ENCODE measurements at regions not wholly inside any gene's neighbourhood (a gene's known extent, or its start where the extent isn't known, plus 50 kb on each side); places are given as distances from the start of the nearest gene placed in this dataset.

GRCh38 chr12:59839514-59839913 lies 243.7 kb downstream of the SLC16A7 start:
- Histone ChIP-seq H3K4me1 (ENCODE audit: control extremely low read depth in 1 of 4, control insufficient read depth in 4 of 4, insufficient read depth in 4 of 4, low read length in 3 of 4) (peaks cover 0 to 17% (median 4%) of the 10 kb centered on the region in 4 experiments), H3K27ac (ENCODE audit: insufficient read depth in 1 of 2, low read depth in 1 of 2, low read length in 2 of 2, poor library complexity in 1 of 2, severe bottlenecking in 2 of 2) (peak overlapping the region in 1 of 2 experiments; percentile 69), H3K27me3 (replicated peaks in 2 of 5; ENCODE audit: control insufficient read depth in 4 of 5, insufficient read depth in 5 of 5, low read length in 4 of 5) (no peaks in the 10 kb centered on the region), H3K9me3 (ENCODE audit: control extremely low read depth in 1 of 5, control insufficient read depth in 4 of 5, insufficient read depth in 2 of 5, low read depth in 1 of 5, low read length in 4 of 5) (peaks cover 0 to 2% (median 0%) of the 10 kb centered on the region in 5 experiments), H3K4me3 (ENCODE audit: control insufficient read depth in 1 of 7, extremely low read depth in 1 of 7, insufficient read depth in 4 of 7, low read depth in 2 of 7, low read length in 6 of 7) (no peak overlapping the region), H3K36me3 (ENCODE audit: control insufficient read depth in 4 of 4, insufficient read depth in 4 of 4, low read length in 3 of 4) (no peaks in the 10 kb centered on the region)
- CTCF ChIA-PET: no interaction called here
- 0% methylated on average over 1 of the region's 1 CpG for WGBS (ENCODE audit: insufficient coverage)
- DNase-seq: peak; percentile 89 to 98 (median 94)
- POLR2A ChIA-PET: no interaction called here

GRCh38 chr12:59843260-59843843 lies 247.5 kb downstream of the SLC16A7 start:
- H3K9me3 ChIP-seq (ENCODE audit: control extremely low read depth in 1 of 5, control insufficient read depth in 4 of 5, insufficient read depth in 2 of 5, low read depth in 1 of 5, low read length in 4 of 5): no peaks in the 10 kb centered on the region
- no peak for DNase-seq
- H3K27ac ChIP-seq (ENCODE audit: insufficient read depth in 1 of 2, low read depth in 1 of 2, low read length in 2 of 2, poor library complexity in 1 of 2, severe bottlenecking in 2 of 2): no peak overlapping the region
- WGBS (ENCODE audit: insufficient coverage): 100% methylated on average over 3 of the region's 3 CpGs
- ChIA-PET CTCF (interaction anchor here (1.3 to 1.6 kb wide), 3 partner anchors 8 to 35 kb away, joined by 3 to 6 read pairs (median 3); no protein-coding TSS in a partner anchor), POLR2A (no interaction called here)
- H3K4me3 ChIP-seq (ENCODE audit: control insufficient read depth in 1 of 7, extremely low read depth in 1 of 7, insufficient read depth in 4 of 7, low read depth in 2 of 7, low read length in 6 of 7): no peak overlapping the region
- H3K27me3 ChIP-seq (replicated peaks in 2 of 5; ENCODE audit: control insufficient read depth in 4 of 5, insufficient read depth in 5 of 5, low read length in 4 of 5): no peaks in the 10 kb centered on the region
- H3K36me3 ChIP-seq (ENCODE audit: control insufficient read depth in 4 of 4, insufficient read depth in 4 of 4, low read length in 3 of 4): no peaks in the 10 kb centered on the region
- peaks cover 0 to 17% (median 4%) of the 10 kb centered on the region in 4 experiments for H3K4me1 ChIP-seq (ENCODE audit: control extremely low read depth in 1 of 4, control insufficient read depth in 4 of 4, insufficient read depth in 4 of 4, low read length in 3 of 4)

- no peaks in the 10 kb centered on the region for H3K36me3 ChIP-seq (ENCODE audit: control insufficient read depth in 4 of 4, insufficient read depth in 4 of 4, low read length in 3 of 4)
- no peak for DNase-seq
- peaks cover 0 to 2% (median 0%) of the 10 kb centered on the region in 5 experiments for H3K9me3 ChIP-seq (ENCODE audit: control extremely low read depth in 1 of 5, control insufficient read depth in 4 of 5, insufficient read depth in 2 of 5, low read depth in 1 of 5, low read length in 4 of 5)
- ChIA-PET CTCF (interaction anchor here (0.6 to 1.6 kb wide), 3 partner anchors 9 to 37 kb away, joined by 3 to 6 read pairs (median 3); no protein-coding TSS in a partner anchor), POLR2A (no interaction called here)
- no peaks in the 10 kb centered on the region for H3K27me3 ChIP-seq (replicated peaks in 2 of 5; ENCODE audit: control insufficient read depth in 4 of 5, insufficient read depth in 5 of 5, low read length in 4 of 5)
- no peak overlapping the region for H3K4me3 ChIP-seq (ENCODE audit: control insufficient read depth in 1 of 7, extremely low read depth in 1 of 7, insufficient read depth in 4 of 7, low read depth in 2 of 7, low read length in 6 of 7)
- H3K27ac ChIP-seq (ENCODE audit: insufficient read depth in 1 of 2, low read depth in 1 of 2, low read length in 2 of 2, poor library complexity in 1 of 2, severe bottlenecking in 2 of 2): no peak overlapping the region
- H3K4me1 ChIP-seq (ENCODE audit: control extremely low read depth in 1 of 4, control insufficient read depth in 4 of 4, insufficient read depth in 4 of 4, low read length in 3 of 4): peaks cover 0 to 6% (median 0%) of the 10 kb centered on the region in 4 experiments
These were observed 248.9 kb downstream of the SLC16A7 start for GRCh38 chr12:59844750-59845149.

- H3K27me3 ChIP-seq (replicated peaks in 2 of 5; ENCODE audit: control insufficient read depth in 4 of 5, insufficient read depth in 5 of 5, low read length in 4 of 5): no peaks in the 10 kb centered on the region
- no peak overlapping the region for H3K4me3 ChIP-seq (ENCODE audit: control insufficient read depth in 1 of 7, extremely low read depth in 1 of 7, insufficient read depth in 4 of 7, low read depth in 2 of 7, low read length in 6 of 7)
- CTCF ChIA-PET: interaction anchor here (1.1 kb wide), 1 partner anchor 10 kb away, joined by 3 read pairs; no protein-coding TSS in a partner anchor
- POLR2A ChIA-PET: no interaction called here
- 100% methylated on average over 1 of the region's 1 CpG for WGBS (ENCODE audit: insufficient coverage)
- H3K9me3 ChIP-seq (ENCODE audit: control extremely low read depth in 1 of 5, control insufficient read depth in 4 of 5, insufficient read depth in 2 of 5, low read depth in 1 of 5, low read length in 4 of 5): peaks cover 0 to 2% (median 0%) of the 10 kb centered on the region in 5 experiments
- peaks cover 0 to 4% (median 0%) of the 10 kb centered on the region in 4 experiments for H3K4me1 ChIP-seq (ENCODE audit: control extremely low read depth in 1 of 4, control insufficient read depth in 4 of 4, insufficient read depth in 4 of 4, low read length in 3 of 4)
- no peaks in the 10 kb centered on the region for H3K36me3 ChIP-seq (ENCODE audit: control insufficient read depth in 4 of 4, insufficient read depth in 4 of 4, low read length in 3 of 4)
- no peak overlapping the region for H3K27ac ChIP-seq (ENCODE audit: insufficient read depth in 1 of 2, low read depth in 1 of 2, low read length in 2 of 2, poor library complexity in 1 of 2, severe bottlenecking in 2 of 2)
- no peak for DNase-seq
These were observed 249.5 kb downstream of the SLC16A7 start for GRCh38 chr12:59845293-59845692.

- Histone ChIP-seq H3K27me3 (replicated peaks in 2 of 5; ENCODE audit: control insufficient read depth in 4 of 5, insufficient read depth in 5 of 5, low read length in 4 of 5) (no peaks in the 10 kb centered on the region), H3K9me3 (ENCODE audit: control extremely low read depth in 1 of 5, control insufficient read depth in 4 of 5, insufficient read depth in 2 of 5, low read depth in 1 of 5, low read length in 4 of 5) (peaks cover 0 to 2% (median 0%) of the 10 kb centered on the region in 5 experiments), H3K4me3 (ENCODE audit: control insufficient read depth in 1 of 7, extremely low read depth in 1 of 7, insufficient read depth in 4 of 7, low read depth in 2 of 7, low read length in 6 of 7) (no peak overlapping the region), H3K36me3 (ENCODE audit: control insufficient read depth in 4 of 4, insufficient read depth in 4 of 4, low read length in 3 of 4) (no peaks in the 10 kb centered on the region), H3K4me1 (ENCODE audit: control extremely low read depth in 1 of 4, control insufficient read depth in 4 of 4, insufficient read depth in 4 of 4, low read length in 3 of 4) (no peaks in the 10 kb centered on the region), H3K27ac (ENCODE audit: insufficient read depth in 1 of 2, low read depth in 1 of 2, low read length in 2 of 2, poor library complexity in 1 of 2, severe bottlenecking in 2 of 2) (no peak overlapping the region)
- POLR2A ChIA-PET: no interaction called here
- no peak for DNase-seq
- CTCF ChIA-PET: no interaction called here
These were observed 251.3 kb downstream of the SLC16A7 start for GRCh38 chr12:59847127-59847526.

- 80% methylated on average over 1 of the region's 2 CpGs for WGBS (ENCODE audit: insufficient coverage)
- H3K9me3 ChIP-seq (ENCODE audit: control extremely low read depth in 1 of 5, control insufficient read depth in 4 of 5, insufficient read depth in 2 of 5, low read depth in 1 of 5, low read length in 4 of 5): peaks cover 0 to 2% (median 0%) of the 10 kb centered on the region in 5 experiments
- H3K4me1 ChIP-seq (ENCODE audit: control extremely low read depth in 1 of 4, control insufficient read depth in 4 of 4, insufficient read depth in 4 of 4, low read length in 3 of 4): no peaks in the 10 kb centered on the region
- no peak overlapping the region for H3K4me3 ChIP-seq (ENCODE audit: control insufficient read depth in 1 of 7, extremely low read depth in 1 of 7, insufficient read depth in 4 of 7, low read depth in 2 of 7, low read length in 6 of 7)
- H3K27me3 ChIP-seq (replicated peaks in 2 of 5; ENCODE audit: control insufficient read depth in 4 of 5, insufficient read depth in 5 of 5, low read length in 4 of 5): no peaks in the 10 kb centered on the region
- no peak for DNase-seq
- H3K36me3 ChIP-seq (ENCODE audit: control insufficient read depth in 4 of 4, insufficient read depth in 4 of 4, low read length in 3 of 4): no peaks in the 10 kb centered on the region
- CTCF ChIA-PET: no interaction called here
- POLR2A ChIA-PET: no interaction called here
- no peak overlapping the region for H3K27ac ChIP-seq (ENCODE audit: insufficient read depth in 1 of 2, low read depth in 1 of 2, low read length in 2 of 2, poor library complexity in 1 of 2, severe bottlenecking in 2 of 2)
These were observed 254.4 kb downstream of the SLC16A7 start for GRCh38 chr12:59850268-59850667.

- CTCF ChIA-PET: interaction anchor here (1.0 kb wide), 1 partner anchor 9 kb away, joined by 3 read pairs; no protein-coding TSS in a partner anchor
- H3K27me3 ChIP-seq (replicated peaks in 2 of 5; ENCODE audit: control insufficient read depth in 4 of 5, insufficient read depth in 5 of 5, low read length in 4 of 5): no peaks in the 10 kb centered on the region
- no peaks in the 10 kb centered on the region for H3K4me1 ChIP-seq (ENCODE audit: control extremely low read depth in 1 of 4, control insufficient read depth in 4 of 4, insufficient read depth in 4 of 4, low read length in 3 of 4)
- no peak for DNase-seq
- H3K9me3 ChIP-seq (ENCODE audit: control extremely low read depth in 1 of 5, control insufficient read depth in 4 of 5, insufficient read depth in 2 of 5, low read depth in 1 of 5, low read length in 4 of 5): peaks cover 0 to 8% (median 0%) of the 10 kb centered on the region in 5 experiments
- H3K27ac ChIP-seq (ENCODE audit: insufficient read depth in 1 of 2, low read depth in 1 of 2, low read length in 2 of 2, poor library complexity in 1 of 2, severe bottlenecking in 2 of 2): no peak overlapping the region
- no peaks in the 10 kb centered on the region for H3K36me3 ChIP-seq (ENCODE audit: control insufficient read depth in 4 of 4, insufficient read depth in 4 of 4, low read length in 3 of 4)
- WGBS (ENCODE audit: insufficient coverage): 94% methylated on average over 2 of the region's 2 CpGs
- no peak overlapping the region for H3K4me3 ChIP-seq (ENCODE audit: control insufficient read depth in 1 of 7, extremely low read depth in 1 of 7, insufficient read depth in 4 of 7, low read depth in 2 of 7, low read length in 6 of 7)
- POLR2A ChIA-PET: no interaction called here
These were observed 262.8 kb downstream of the SLC16A7 start for GRCh38 chr12:59858508-59859170.

Measured in common myeloid progenitor, CD34-positive (primary cell).